ENCODE measurements at regions not wholly inside any gene's neighbourhood (a gene's known extent, or its start where the extent isn't known, plus 50 kb on each side); places are given as distances from the start of the nearest gene placed in this dataset.
"Not testable (repeated sequence)": the region's sequence is repeated elsewhere in the genome, so short reads cannot be mapped to it uniquely, and the experiment has no call there.

- in situ Hi-C loops (cut with MboI; ENCODE audit: low sequenced_read_pairs, unreplicated experiment): no loop called here
Observed at GRCh38 chr5:87735923-87736322, 323.2 kb upstream of the CCNH start.

GRCh38 chr5:87733897-87734296, 321.2 kb upstream of the CCNH start:
- in situ Hi-C loops (cut with MboI; ENCODE audit: low sequenced_read_pairs, unreplicated experiment): no loop called here
- TF ChIP-seq CTCF (IDR thresholded peaks at IDR 0.05; ENCODE audit: borderline replicate concordance, control extremely low read depth, extremely low read depth, insufficient read depth, missing control alignments): no peak
- no peak for DNase-seq (ENCODE audit: low spot score)

More at GRCh38 chr5:87735923-87736322, 323.2 kb upstream of the CCNH start:
- TF ChIP-seq CTCF (IDR thresholded peaks at IDR 0.05; ENCODE audit: borderline replicate concordance, control extremely low read depth, extremely low read depth, insufficient read depth, missing control alignments): no peak
- DNase-seq (ENCODE audit: low spot score): no peak

- in situ Hi-C loops (cut with MboI; ENCODE audit: low sequenced_read_pairs, unreplicated experiment): no loop called here
- DNase-seq (ENCODE audit: low spot score): no peak
- TF ChIP-seq CTCF (IDR thresholded peaks at IDR 0.05; ENCODE audit: borderline replicate concordance, control extremely low read depth, extremely low read depth, insufficient read depth, missing control alignments): no peak
Observed at GRCh38 chr5:87732875-87733768, 320.4 kb upstream of the CCNH start.

- no peak for DNase-seq (ENCODE audit: low spot score)
- no peak for TF ChIP-seq CTCF (IDR thresholded peaks at IDR 0.05; ENCODE audit: borderline replicate concordance, control extremely low read depth, extremely low read depth, insufficient read depth, missing control alignments)
- in situ Hi-C loops (cut with MboI; ENCODE audit: low sequenced_read_pairs, unreplicated experiment): no loop called here
Observed at GRCh38 chr5:87729781-87730180, 317.1 kb upstream of the CCNH start.

GRCh38 chr5:87722286-87722685, 309.6 kb upstream of the CCNH start:
- no peak for TF ChIP-seq CTCF (IDR thresholded peaks at IDR 0.05; ENCODE audit: borderline replicate concordance, control extremely low read depth, extremely low read depth, insufficient read depth, missing control alignments)
- in situ Hi-C loops (cut with MboI; ENCODE audit: low sequenced_read_pairs, unreplicated experiment): no loop called here
- no peak for DNase-seq (ENCODE audit: low spot score)

GRCh38 chr5:87718224-87718925, 305.6 kb upstream of the CCNH start:
- DNase-seq (ENCODE audit: low spot score); in situ Hi-C loops (cut with MboI; ENCODE audit: low sequenced_read_pairs, unreplicated experiment): not testable (repeated sequence)

GRCh38 chr5:87717761-87718160, 305.0 kb upstream of the CCNH start:
- no peak for TF ChIP-seq CTCF (IDR thresholded peaks at IDR 0.05; ENCODE audit: borderline replicate concordance, control extremely low read depth, extremely low read depth, insufficient read depth, missing control alignments)
- no peak for DNase-seq (ENCODE audit: low spot score)
- in situ Hi-C loops (cut with MboI; ENCODE audit: low sequenced_read_pairs, unreplicated experiment): no loop called here

Data from GM13976 (cell line).